ENCODE measurements at regions not wholly inside any gene's neighbourhood (a gene's known extent, or its start where the extent isn't known, plus 50 kb on each side); places are given as distances from the start of the nearest gene placed in this dataset.

- Histone ChIP-seq H3K4me1 (ENCODE audit: control insufficient read depth, insufficient read depth, low read length) (peaks cover 2% of the 10 kb centered on the region), H3K9ac (ENCODE audit: low read length in 2 of 2) (no peak overlapping the region), H3K9me3 (ENCODE audit: control insufficient read depth in 2 of 2, low read length in 2 of 2) (peaks cover 7% of the 10 kb centered on the region in 2 donors), H3K27ac (ENCODE audit: low read length) (no peak overlapping the region), H3K4me3 (ENCODE audit: low read length in 2 of 2) (no peak overlapping the region), H3K27me3 (ENCODE audit: control insufficient read depth in 1 of 2, insufficient read depth in 2 of 2, low read length in 2 of 2) (peaks cover 5 to 9% of the 10 kb centered on the region in 2 donors), H3K36me3 (ENCODE audit: control insufficient read depth in 2 of 2, insufficient read depth in 2 of 2, low read length in 2 of 2) (no peaks in the 10 kb centered on the region)
These were observed 306.2 kb downstream of the PTPRU start for GRCh38 chr1:29542548-29542947.

GRCh38 chr1:29541631-29542030, 305.3 kb downstream of the PTPRU start:
- H3K4me1 ChIP-seq (ENCODE audit: control insufficient read depth, insufficient read depth, low read length), result peaks cover 2% of the 10 kb centered on the region
- no peak overlapping the region for H3K9ac ChIP-seq (ENCODE audit: low read length in 2 of 2)
- peaks cover 7% of the 10 kb centered on the region in 2 donors for H3K9me3 ChIP-seq (ENCODE audit: control insufficient read depth in 2 of 2, low read length in 2 of 2)
- no peak overlapping the region for H3K27ac ChIP-seq (ENCODE audit: low read length)
- H3K4me3 ChIP-seq (ENCODE audit: low read length in 2 of 2), result no peak overlapping the region
- peaks cover 5 to 6% of the 10 kb centered on the region in 2 donors for H3K27me3 ChIP-seq (ENCODE audit: control insufficient read depth in 1 of 2, insufficient read depth in 2 of 2, low read length in 2 of 2)
- no peaks in the 10 kb centered on the region for H3K36me3 ChIP-seq (ENCODE audit: control insufficient read depth in 2 of 2, insufficient read depth in 2 of 2, low read length in 2 of 2)

GRCh38 chr1:29540801-29541357, 304.6 kb downstream of the PTPRU start:
- no peaks in the 10 kb centered on the region for H3K36me3 ChIP-seq (ENCODE audit: control insufficient read depth in 2 of 2, insufficient read depth in 2 of 2, low read length in 2 of 2)
- no peak overlapping the region for H3K4me3 ChIP-seq (ENCODE audit: low read length in 2 of 2)
- peaks cover 2% of the 10 kb centered on the region for H3K4me1 ChIP-seq (ENCODE audit: control insufficient read depth, insufficient read depth, low read length)
- no peak overlapping the region for H3K9ac ChIP-seq (ENCODE audit: low read length in 2 of 2)
- peaks cover 7% of the 10 kb centered on the region in 2 donors for H3K9me3 ChIP-seq (ENCODE audit: control insufficient read depth in 2 of 2, low read length in 2 of 2)
- H3K27me3 ChIP-seq (ENCODE audit: control insufficient read depth in 1 of 2, insufficient read depth in 2 of 2, low read length in 2 of 2), result peaks cover 5 to 6% of the 10 kb centered on the region in 2 donors
- no peak overlapping the region for H3K27ac ChIP-seq (ENCODE audit: low read length)

GRCh38 chr1:29539971-29540370, 303.6 kb downstream of the PTPRU start:
- no peak overlapping the region for H3K4me3 ChIP-seq (ENCODE audit: low read length in 2 of 2)
- H3K9me3 ChIP-seq (ENCODE audit: control insufficient read depth in 2 of 2, low read length in 2 of 2), result peaks cover 3 to 5% of the 10 kb centered on the region in 2 donors
- peaks cover 5 to 6% of the 10 kb centered on the region in 2 donors for H3K27me3 ChIP-seq (ENCODE audit: control insufficient read depth in 1 of 2, insufficient read depth in 2 of 2, low read length in 2 of 2)
- no peak overlapping the region for H3K27ac ChIP-seq (ENCODE audit: low read length)
- no peak overlapping the region for H3K9ac ChIP-seq (ENCODE audit: low read length in 2 of 2)
- H3K4me1 ChIP-seq (ENCODE audit: control insufficient read depth, insufficient read depth, low read length), result peaks cover 2% of the 10 kb centered on the region
- no peaks in the 10 kb centered on the region for H3K36me3 ChIP-seq (ENCODE audit: control insufficient read depth in 2 of 2, insufficient read depth in 2 of 2, low read length in 2 of 2)

- peaks cover 5 to 6% of the 10 kb centered on the region in 2 donors for H3K27me3 ChIP-seq (ENCODE audit: control insufficient read depth in 1 of 2, insufficient read depth in 2 of 2, low read length in 2 of 2)
- H3K27ac ChIP-seq (ENCODE audit: low read length), result no peak overlapping the region
- no peak overlapping the region for H3K9ac ChIP-seq (ENCODE audit: low read length in 2 of 2)
- no peaks in the 10 kb centered on the region for H3K36me3 ChIP-seq (ENCODE audit: control insufficient read depth in 2 of 2, insufficient read depth in 2 of 2, low read length in 2 of 2)
- H3K4me3 ChIP-seq (ENCODE audit: low read length in 2 of 2), result no peak overlapping the region
- peaks cover 2% of the 10 kb centered on the region for H3K4me1 ChIP-seq (ENCODE audit: control insufficient read depth, insufficient read depth, low read length)
- H3K9me3 ChIP-seq (ENCODE audit: control insufficient read depth in 2 of 2, low read length in 2 of 2), result no peaks in the 10 kb centered on the region
These were observed 302.3 kb downstream of the PTPRU start for GRCh38 chr1:29538586-29538985.

GRCh38 chr1:29532751-29533150, 296.4 kb downstream of the PTPRU start:
- Histone ChIP-seq H3K9me3 (ENCODE audit: control insufficient read depth in 2 of 2, low read length in 2 of 2) (peaks cover 0 to 9% of the 10 kb centered on the region in 2 donors), H3K9ac (ENCODE audit: low read length in 2 of 2) (no peak overlapping the region), H3K36me3 (ENCODE audit: control insufficient read depth in 2 of 2, insufficient read depth in 2 of 2, low read length in 2 of 2) (no peaks in the 10 kb centered on the region), H3K27ac (ENCODE audit: low read length) (no peak overlapping the region), H3K27me3 (ENCODE audit: control insufficient read depth in 1 of 2, insufficient read depth in 2 of 2, low read length in 2 of 2) (no peaks in the 10 kb centered on the region), H3K4me3 (ENCODE audit: low read length in 2 of 2) (no peak overlapping the region), H3K4me1 (ENCODE audit: control insufficient read depth, insufficient read depth, low read length) (no peaks in the 10 kb centered on the region)

- Histone ChIP-seq H3K27me3 (ENCODE audit: control insufficient read depth in 1 of 2, insufficient read depth in 2 of 2, low read length in 2 of 2) (no peaks in the 10 kb centered on the region), H3K27ac (ENCODE audit: low read length) (no peak overlapping the region), H3K4me1 (ENCODE audit: control insufficient read depth, insufficient read depth, low read length) (peaks cover under 1% of the 10 kb centered on the region), H3K36me3 (ENCODE audit: control insufficient read depth in 2 of 2, insufficient read depth in 2 of 2, low read length in 2 of 2) (no peaks in the 10 kb centered on the region), H3K4me3 (ENCODE audit: low read length in 2 of 2) (no peak overlapping the region), H3K9ac (ENCODE audit: low read length in 2 of 2) (no peak overlapping the region), H3K9me3 (ENCODE audit: control insufficient read depth in 2 of 2, low read length in 2 of 2) (peaks cover 0 to 9% of the 10 kb centered on the region in 2 donors)
These were observed 296.0 kb downstream of the PTPRU start for GRCh38 chr1:29532285-29532684.

GRCh38 chr1:29531596-29531995, 295.3 kb downstream of the PTPRU start:
- Histone ChIP-seq H3K27me3 (ENCODE audit: control insufficient read depth in 1 of 2, insufficient read depth in 2 of 2, low read length in 2 of 2) (no peaks in the 10 kb centered on the region), H3K4me3 (ENCODE audit: low read length in 2 of 2) (no peak overlapping the region), H3K9me3 (ENCODE audit: control insufficient read depth in 2 of 2, low read length in 2 of 2) (peaks cover 0 to 9% of the 10 kb centered on the region in 2 donors), H3K27ac (ENCODE audit: low read length) (no peak overlapping the region), H3K4me1 (ENCODE audit: control insufficient read depth, insufficient read depth, low read length) (peaks cover 4% of the 10 kb centered on the region), H3K9ac (ENCODE audit: low read length in 2 of 2) (no peak overlapping the region), H3K36me3 (ENCODE audit: control insufficient read depth in 2 of 2, insufficient read depth in 2 of 2, low read length in 2 of 2) (no peaks in the 10 kb centered on the region)

- H3K4me1 ChIP-seq (ENCODE audit: control insufficient read depth, insufficient read depth, low read length), result peaks cover 4% of the 10 kb centered on the region
- H3K9ac ChIP-seq (ENCODE audit: low read length in 2 of 2), result no peak overlapping the region
- peaks cover 0 to 9% of the 10 kb centered on the region in 2 donors for H3K9me3 ChIP-seq (ENCODE audit: control insufficient read depth in 2 of 2, low read length in 2 of 2)
- H3K27ac ChIP-seq (ENCODE audit: low read length), result no peak overlapping the region
- H3K27me3 ChIP-seq (ENCODE audit: control insufficient read depth in 1 of 2, insufficient read depth in 2 of 2, low read length in 2 of 2), result no peaks in the 10 kb centered on the region
- no peaks in the 10 kb centered on the region for H3K36me3 ChIP-seq (ENCODE audit: control insufficient read depth in 2 of 2, insufficient read depth in 2 of 2, low read length in 2 of 2)
- no peak overlapping the region for H3K4me3 ChIP-seq (ENCODE audit: low read length in 2 of 2)
These were observed 293.5 kb downstream of the PTPRU start for GRCh38 chr1:29529677-29530278.

GRCh38 chr1:29527314-29528004, 291.1 kb downstream of the PTPRU start:
- Histone ChIP-seq H3K27me3 (ENCODE audit: control insufficient read depth in 1 of 2, insufficient read depth in 2 of 2, low read length in 2 of 2) (peaks cover 3 to 4% of the 10 kb centered on the region in 2 donors), H3K36me3 (ENCODE audit: control insufficient read depth in 2 of 2, insufficient read depth in 2 of 2, low read length in 2 of 2) (no peaks in the 10 kb centered on the region), H3K9ac (ENCODE audit: low read length in 2 of 2) (no peak overlapping the region), H3K9me3 (ENCODE audit: control insufficient read depth in 2 of 2, low read length in 2 of 2) (peaks cover 0 to 9% of the 10 kb centered on the region in 2 donors), H3K4me3 (ENCODE audit: low read length in 2 of 2) (no peak overlapping the region), H3K4me1 (ENCODE audit: control insufficient read depth, insufficient read depth, low read length) (peaks cover 4% of the 10 kb centered on the region), H3K27ac (ENCODE audit: low read length) (no peak overlapping the region)

GRCh38 chr1:29525941-29526340, 289.6 kb downstream of the PTPRU start:
- Histone ChIP-seq H3K27me3 (ENCODE audit: control insufficient read depth in 1 of 2, insufficient read depth in 2 of 2, low read length in 2 of 2) (peaks cover 5 to 10% of the 10 kb centered on the region in 2 donors), H3K4me3 (ENCODE audit: low read length in 2 of 2) (no peak overlapping the region), H3K36me3 (ENCODE audit: control insufficient read depth in 2 of 2, insufficient read depth in 2 of 2, low read length in 2 of 2) (no peaks in the 10 kb centered on the region), H3K9ac (ENCODE audit: low read length in 2 of 2) (no peak overlapping the region), H3K4me1 (ENCODE audit: control insufficient read depth, insufficient read depth, low read length) (peaks cover 4% of the 10 kb centered on the region), H3K27ac (ENCODE audit: low read length) (no peak overlapping the region), H3K9me3 (ENCODE audit: control insufficient read depth in 2 of 2, low read length in 2 of 2) (peaks cover 0 to 9% of the 10 kb centered on the region in 2 donors)
